IMR-90 (cell line): ENCODE measurements at regions not wholly inside any gene's neighbourhood (a gene's known extent, or its start where the extent isn't known, plus 50 kb on each side); places are given as distances from the start of the nearest gene placed in this dataset.

Source experiments
- CEBPB ChIP-seq: IDR thresholded peaks from 2 replicates; pipeline ENCODE4 v1.6.1; 2012; ENCODE audit warnings: low read depth, low read length, improper control_type of control experiment
- CHD1 ChIP-seq: IDR thresholded peaks from 2 replicates; pipeline ENCODE4 v1.6.1; 2012; ENCODE audit warnings: low read depth, low read length, improper control_type of control experiment
- CTCF ChIP-seq: conservative IDR thresholded peaks from 2 replicates; pipeline ENCODE4 v1.5.1; 2012; ENCODE audit warnings: mild to moderate bottlenecking, low read depth, low read length, improper control_type of control experiment
- MAFK ChIP-seq: IDR thresholded peaks from 2 replicates; pipeline ENCODE4 v1.6.1; 2012; ENCODE audit warnings: low read depth, low read length, improper control_type of control experiment
- MAZ ChIP-seq: IDR thresholded peaks from 2 replicates; pipeline ENCODE4 v1.6.1; 2012; ENCODE audit warnings: low read depth, mild to moderate bottlenecking, low read length, improper control_type of control experiment, moderate library complexity, borderline replicate concordance
- MXI1 ChIP-seq: IDR thresholded peaks from 2 replicates; pipeline ENCODE4 v1.6.1; 2012; ENCODE audit warnings: low read depth, mild to moderate bottlenecking, low read length, moderate library complexity, borderline replicate concordance
- NFE2L2 ChIP-seq: fragments of 150-350 bp; IDR thresholded peaks from 2 replicates; pipeline ENCODE4 v1.6.1; 2016; ENCODE audit warnings: low read depth, mild to moderate bottlenecking, low read length
- POLR2A ChIP-seq: IDR thresholded peaks from 2 replicates; pipeline ENCODE4 v1.6.1; 2012; ENCODE audit warnings: mild to moderate bottlenecking, low read depth, low read length
- RCOR1 ChIP-seq: IDR thresholded peaks from 2 replicates; pipeline ENCODE4 v1.6.1; 2012; ENCODE audit warnings: mild to moderate bottlenecking, low read length, improper control_type of control experiment; ENCODE audit not compliant: insufficient replicate concordance
- RFX5 ChIP-seq: IDR thresholded peaks from 2 replicates; pipeline ENCODE4 v1.8.0; 2012; ENCODE audit warnings: low read depth, mild to moderate bottlenecking, low read length, moderate library complexity
- USF2 ChIP-seq: fragments of 150-350 bp; IDR thresholded peaks from 2 replicates; pipeline ENCODE4 v1.6.1; 2017; ENCODE audit warnings: mild to moderate bottlenecking, antibody characterized with exemption, low read length, low read depth

- TF ChIP-seq RCOR1 = no peak
- TF ChIP-seq CTCF = no peak
- no peak for TF ChIP-seq POLR2A
- no peak for TF ChIP-seq MAZ
- TF ChIP-seq CHD1 = no peak
- no peak for TF ChIP-seq CEBPB
- no peak for TF ChIP-seq USF2
- TF ChIP-seq MAFK = no peak
- no peak for TF ChIP-seq NFE2L2
- TF ChIP-seq RFX5 = no peak
- TF ChIP-seq MXI1 = no peak
Measured at GRCh38 chr1:193489191-193489590, 302.8 kb upstream of the B3GALT2 start.
